Fibroblast of villous mesenchyme (primary cell): ENCODE measurements at regions not wholly inside any gene's neighbourhood (a gene's known extent, or its start where the extent isn't known, plus 50 kb on each side); places are given as distances from the start of the nearest gene placed in this dataset.

Experiments
- DNase-seq: peaks from one replicate; pipeline ENCODE4 v3.0.0-alpha.2; 2010; ENCODE audit warnings: low read depth
- H3K4me3 ChIP-seq: 2 replicates; pipeline ENCODE4 v1.5.1; 2011; ENCODE audit warnings: low read depth, mild to moderate bottlenecking, low read length
- TF ChIP-seq, protein P1 (sequence below): IDR thresholded peaks from 2 replicates; pipeline ENCODE4 v1.5.1; 2012; ENCODE audit warnings: low read depth, mild to moderate bottlenecking, low read length; ENCODE audit not compliant: insufficient read depth

DNA sequence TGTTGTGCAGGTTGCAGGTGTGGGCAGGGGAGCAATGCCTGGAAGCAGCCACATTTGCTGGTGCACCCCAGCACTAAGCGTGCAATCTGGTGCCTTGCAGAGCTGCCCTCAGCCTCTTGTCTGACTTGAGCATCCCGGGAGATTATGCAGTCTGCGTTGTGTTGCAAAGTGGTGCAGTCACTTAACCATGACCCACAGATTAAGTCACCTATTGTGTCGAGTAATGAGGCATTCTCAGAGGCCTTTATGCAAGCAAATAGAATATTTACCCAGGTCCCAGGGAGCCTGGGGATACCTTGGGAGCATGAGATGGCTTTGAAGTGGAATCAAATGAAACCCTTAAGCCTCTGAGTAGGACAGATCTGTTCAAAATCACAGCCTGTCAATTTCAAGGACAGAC lies 529.0 kb downstream of the TYW1 start:
- TF ChIP-seq, protein P1, sequence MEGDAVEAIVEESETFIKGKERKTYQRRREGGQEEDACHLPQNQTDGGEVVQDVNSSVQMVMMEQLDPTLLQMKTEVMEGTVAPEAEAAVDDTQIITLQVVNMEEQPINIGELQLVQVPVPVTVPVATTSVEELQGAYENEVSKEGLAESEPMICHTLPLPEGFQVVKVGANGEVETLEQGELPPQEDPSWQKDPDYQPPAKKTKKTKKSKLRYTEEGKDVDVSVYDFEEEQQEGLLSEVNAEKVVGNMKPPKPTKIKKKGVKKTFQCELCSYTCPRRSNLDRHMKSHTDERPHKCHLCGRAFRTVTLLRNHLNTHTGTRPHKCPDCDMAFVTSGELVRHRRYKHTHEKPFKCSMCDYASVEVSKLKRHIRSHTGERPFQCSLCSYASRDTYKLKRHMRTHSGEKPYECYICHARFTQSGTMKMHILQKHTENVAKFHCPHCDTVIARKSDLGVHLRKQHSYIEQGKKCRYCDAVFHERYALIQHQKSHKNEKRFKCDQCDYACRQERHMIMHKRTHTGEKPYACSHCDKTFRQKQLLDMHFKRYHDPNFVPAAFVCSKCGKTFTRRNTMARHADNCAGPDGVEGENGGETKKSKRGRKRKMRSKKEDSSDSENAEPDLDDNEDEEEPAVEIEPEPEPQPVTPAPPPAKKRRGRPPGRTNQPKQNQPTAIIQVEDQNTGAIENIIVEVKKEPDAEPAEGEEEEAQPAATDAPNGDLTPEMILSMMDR = no peak
- no peak for DNase-seq
- no peak overlapping the region for H3K4me3 ChIP-seq

DNA sequence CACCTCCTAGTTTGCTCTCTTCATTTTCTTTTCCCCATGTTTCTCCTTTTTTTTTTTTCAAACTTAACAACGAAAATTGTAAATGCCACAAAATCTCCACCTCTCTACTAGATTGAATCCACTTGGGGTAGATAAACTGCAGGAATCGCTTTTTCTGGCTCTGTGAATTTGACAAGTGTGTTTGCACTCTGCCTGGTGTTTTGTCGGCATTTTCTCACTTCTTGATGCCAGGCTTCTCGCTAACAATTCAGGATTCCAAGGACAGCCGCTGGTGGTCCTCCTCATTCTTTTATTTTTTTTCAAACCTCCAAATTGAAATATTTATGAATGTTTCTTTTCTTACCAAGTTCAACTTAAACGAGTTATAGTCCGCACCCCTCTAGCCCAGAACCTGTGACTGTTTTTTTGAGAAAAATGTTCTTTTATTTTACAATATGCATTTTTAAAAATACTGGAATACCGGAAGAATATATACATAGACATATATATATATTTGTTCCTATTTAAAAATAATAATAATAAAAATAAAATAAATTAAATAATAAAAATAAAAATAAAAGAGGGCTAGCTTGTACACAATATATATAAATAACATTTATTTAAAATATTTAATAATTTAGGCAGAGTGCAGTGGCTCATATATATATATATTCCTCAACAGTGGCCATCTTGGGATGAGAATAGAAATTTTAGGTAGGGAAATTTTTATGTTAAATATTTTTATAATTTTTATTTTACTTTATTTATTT lies 538.8 kb downstream of the TYW1 start:
- H3K4me3 ChIP-seq = no peak overlapping the region
- DNase-seq = no peak
- TF ChIP-seq, protein P1 = no peak

DNA sequence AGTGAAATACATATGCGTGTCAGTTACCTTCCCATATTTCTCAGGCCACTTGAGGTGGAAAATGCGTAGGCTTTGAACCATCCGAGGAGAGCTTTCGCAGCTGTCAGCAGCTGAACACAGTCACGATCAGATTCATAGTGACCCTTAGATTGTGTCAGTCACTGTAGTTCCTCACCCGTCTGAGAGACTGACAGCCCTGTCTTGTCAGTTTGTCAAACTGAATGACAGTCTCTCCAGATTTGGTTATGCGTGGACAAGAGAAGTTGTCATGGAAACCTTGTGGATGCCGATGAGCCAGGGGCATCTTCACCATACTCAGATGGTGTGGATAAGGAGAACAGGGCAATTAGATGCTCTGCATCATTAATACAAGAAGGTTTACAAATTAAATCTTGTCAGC lies 546.3 kb downstream of the TYW1 start:
- TF ChIP-seq, protein P1 = no peak
- no peak for DNase-seq
- H3K4me3 ChIP-seq = no peak overlapping the region

DNA sequence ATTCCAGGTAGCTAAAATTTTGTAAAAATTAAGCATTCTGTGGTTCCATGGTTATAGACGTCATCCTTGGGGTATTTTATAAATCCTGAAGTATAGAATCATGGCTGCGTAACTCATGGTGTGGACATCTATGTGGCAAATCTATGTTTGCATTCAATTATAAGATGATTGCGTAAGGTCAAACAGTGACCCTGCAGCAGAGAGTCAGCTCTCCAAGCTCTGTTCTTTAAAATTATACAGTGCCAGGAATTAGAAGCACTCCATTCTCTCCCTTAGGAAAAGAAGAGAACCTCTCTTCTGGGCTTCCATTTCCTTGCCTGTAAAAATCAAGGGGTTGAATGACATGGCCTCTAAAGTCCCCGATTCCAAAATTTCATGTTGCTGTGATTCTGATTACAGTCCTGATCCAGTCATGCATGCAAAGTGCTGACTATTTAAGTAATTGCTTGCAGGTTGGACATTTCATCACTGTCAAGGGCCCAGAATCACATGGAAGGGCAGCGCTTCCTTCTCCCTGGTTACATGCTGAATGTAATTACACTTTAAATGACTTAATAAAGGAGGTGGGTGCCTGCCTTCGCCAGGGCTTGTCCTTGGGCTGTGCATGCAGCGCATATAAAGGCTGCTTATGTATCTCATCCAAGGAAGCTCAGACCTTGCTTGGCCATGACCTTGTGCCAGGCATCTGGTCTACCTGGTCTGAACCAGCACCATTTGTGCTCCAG lies 550.7 kb downstream of the TYW1 start:
- no peak for DNase-seq
- TF ChIP-seq, protein P1 = no peak
- no peak overlapping the region for H3K4me3 ChIP-seq

DNA sequence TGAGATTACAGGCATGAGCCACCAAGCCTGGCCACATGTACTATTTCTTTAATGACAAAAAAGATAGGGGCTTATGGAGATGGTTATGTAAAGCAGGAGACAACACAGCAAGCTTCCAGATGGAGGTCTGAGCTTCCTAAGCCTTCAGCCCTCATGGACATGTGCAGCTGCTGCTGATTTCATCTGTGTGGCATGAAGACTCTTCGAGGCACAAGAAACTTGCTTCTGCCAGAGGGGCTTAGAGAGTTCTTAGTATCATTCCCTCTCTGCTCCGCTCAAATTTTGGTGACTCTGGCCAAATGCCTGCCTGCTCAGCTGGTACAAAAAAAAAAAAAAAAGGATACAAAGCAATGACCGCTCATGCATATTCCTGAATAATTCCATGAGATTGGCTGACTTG lies 552.5 kb downstream of the TYW1 start:
- TF ChIP-seq, protein P1 = no peak
- no peak for DNase-seq
- H3K4me3 ChIP-seq = no peak overlapping the region

DNA sequence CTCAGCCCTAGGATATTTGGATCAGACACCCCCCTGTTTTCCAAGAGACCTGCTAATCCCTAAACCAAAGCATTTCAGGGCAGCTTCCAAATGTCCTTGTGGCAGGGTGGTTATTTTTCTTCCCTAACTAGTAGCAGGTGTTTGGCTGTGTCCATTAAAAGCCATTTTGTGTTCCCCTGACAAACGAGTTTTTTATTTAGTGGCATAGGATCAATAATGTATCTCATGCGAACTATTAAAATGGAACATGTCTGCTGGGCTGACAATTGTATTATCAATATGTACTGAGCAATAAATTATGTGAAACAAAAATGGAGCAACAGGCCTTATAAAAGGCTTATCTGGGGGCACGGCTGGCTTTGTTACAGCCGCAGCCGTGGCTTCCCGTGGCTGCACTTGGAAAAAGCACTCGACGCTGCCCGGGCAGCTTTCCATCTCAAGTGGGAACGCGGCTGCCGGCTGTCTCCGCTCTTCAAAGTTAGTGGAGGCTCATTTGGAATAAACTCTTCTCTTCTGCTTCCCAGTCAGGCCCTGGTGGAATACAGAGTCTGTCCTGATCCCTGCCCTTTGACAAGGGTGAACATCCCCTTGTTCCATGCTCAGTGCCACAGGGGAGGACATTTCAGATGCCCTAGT lies 554.3 kb downstream of the TYW1 start:
- TF ChIP-seq, protein P1 = no peak
- H3K4me3 ChIP-seq = no peak overlapping the region
- no peak for DNase-seq
